DOHH2 (cell line): ENCODE measurements at regions not wholly inside any gene's neighbourhood (a gene's known extent, or its start where the extent isn't known, plus 50 kb on each side); places are given as distances from the start of the nearest gene placed in this dataset.

Experiments
- CTCF ChIP-seq: fragments of 200-600 bp; sonication (generic); IDR thresholded peaks from one replicate; pipeline ENCODE4 v1.5.1; 2014; ENCODE audit warnings: antibody characterized with exemption, mild to moderate bottlenecking, low read depth, low read length; ENCODE audit not compliant: poor library complexity, severe bottlenecking
- EZH2phosphoT487 ChIP-seq: fragments of 200-600 bp; sonication (generic); IDR thresholded peaks from 2 replicates; pipeline ENCODE4 v1.6.1; 2017; ENCODE audit warnings: borderline replicate concordance, mild to moderate bottlenecking, antibody characterized with exemption, low read length, moderate library complexity, mixed read lengths

- no peak for TF ChIP-seq CTCF
- TF ChIP-seq EZH2phosphoT487 = no peak
These were observed 264.0 kb upstream of the CCL2 start for GRCh38 chr17:33990943-33991706.
